ENCODE measurements at regions not wholly inside any gene's neighbourhood (a gene's known extent, or its start where the extent isn't known, plus 50 kb on each side); places are given as distances from the start of the nearest gene placed in this dataset.
A peak's percentile ranks its signal among the peaks of the same experiment; 100 is the strongest.

DNA sequence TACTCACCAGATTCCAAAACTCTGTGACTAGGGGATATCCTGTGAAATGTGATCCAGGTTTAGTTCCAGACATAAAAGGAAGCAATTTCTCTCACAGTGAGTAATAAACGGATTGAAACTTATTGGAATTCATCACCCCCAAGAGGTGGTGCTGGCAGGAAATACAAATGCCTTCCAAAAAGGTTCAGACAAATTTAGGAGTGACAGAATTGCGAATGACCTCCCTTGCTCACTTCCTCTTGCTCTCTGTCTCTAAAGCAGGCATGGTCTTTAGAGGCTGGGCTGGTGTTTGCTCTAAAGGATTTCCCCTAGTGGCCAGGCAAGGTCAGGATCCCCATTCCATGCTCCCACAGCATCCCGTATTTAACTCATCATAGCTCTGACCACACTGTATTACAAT is 449.4 kb upstream of the PPP2R3A start:
- intact Hi-C loops (cut with DNase I; ENCODE audit: low total_unique reads): no loop called here
- H3K9me3 ChIP-seq: no peaks in the 10 kb centered on the region
- no peak overlapping the region for H3K4me3 ChIP-seq
- H3K36me3 ChIP-seq (ENCODE audit: low read depth, missing control alignments): no peaks in the 10 kb centered on the region
- DNase-seq: no peak
- TF ChIP-seq, protein P1, sequence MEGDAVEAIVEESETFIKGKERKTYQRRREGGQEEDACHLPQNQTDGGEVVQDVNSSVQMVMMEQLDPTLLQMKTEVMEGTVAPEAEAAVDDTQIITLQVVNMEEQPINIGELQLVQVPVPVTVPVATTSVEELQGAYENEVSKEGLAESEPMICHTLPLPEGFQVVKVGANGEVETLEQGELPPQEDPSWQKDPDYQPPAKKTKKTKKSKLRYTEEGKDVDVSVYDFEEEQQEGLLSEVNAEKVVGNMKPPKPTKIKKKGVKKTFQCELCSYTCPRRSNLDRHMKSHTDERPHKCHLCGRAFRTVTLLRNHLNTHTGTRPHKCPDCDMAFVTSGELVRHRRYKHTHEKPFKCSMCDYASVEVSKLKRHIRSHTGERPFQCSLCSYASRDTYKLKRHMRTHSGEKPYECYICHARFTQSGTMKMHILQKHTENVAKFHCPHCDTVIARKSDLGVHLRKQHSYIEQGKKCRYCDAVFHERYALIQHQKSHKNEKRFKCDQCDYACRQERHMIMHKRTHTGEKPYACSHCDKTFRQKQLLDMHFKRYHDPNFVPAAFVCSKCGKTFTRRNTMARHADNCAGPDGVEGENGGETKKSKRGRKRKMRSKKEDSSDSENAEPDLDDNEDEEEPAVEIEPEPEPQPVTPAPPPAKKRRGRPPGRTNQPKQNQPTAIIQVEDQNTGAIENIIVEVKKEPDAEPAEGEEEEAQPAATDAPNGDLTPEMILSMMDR (IDR thresholded peaks at IDR 0.05): peak in 1 of 3 experiments; percentile 22
- TF ChIP-seq POLR2A (IDR thresholded peaks at IDR 0.05): no peak
- H3K27ac ChIP-seq: no peak overlapping the region
- no peaks in the 10 kb centered on the region for H3K4me1 ChIP-seq
- 49 to 56% methylated on average over 3 of the region's 3 CpGs for WGBS, 2 donors
- H3K27me3 ChIP-seq: no peaks in the 10 kb centered on the region

DNA sequence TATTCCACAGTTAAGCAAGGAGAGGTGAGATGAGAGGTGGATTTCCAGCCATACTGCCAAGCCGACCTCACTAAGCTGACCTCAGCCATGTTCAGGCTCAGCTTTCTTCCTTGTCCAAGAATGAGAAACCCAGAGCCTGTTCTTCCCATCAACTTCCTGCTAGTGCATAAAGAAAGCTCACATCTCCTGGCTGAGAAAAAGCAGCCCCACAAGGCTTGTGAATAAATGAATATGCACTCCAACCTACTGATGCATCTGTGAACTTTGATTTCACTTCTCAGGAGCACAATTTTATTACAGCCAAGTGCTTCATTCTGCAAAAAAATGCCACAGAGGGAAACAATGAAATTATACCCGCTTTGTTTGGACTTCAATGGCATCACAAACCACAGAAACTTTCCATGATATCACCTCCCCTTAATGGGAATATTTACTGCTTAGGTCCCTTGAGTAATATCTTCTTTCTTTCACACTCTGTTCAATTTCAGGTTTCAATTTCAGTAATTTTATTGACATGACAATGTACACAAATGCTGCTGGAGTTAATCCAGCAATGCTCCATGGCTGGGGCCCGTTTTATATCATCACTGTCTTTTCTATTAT is 437.0 kb upstream of the PPP2R3A start:
- TF ChIP-seq, protein P1 (IDR thresholded peaks at IDR 0.05): no peak
- no peak for DNase-seq
- Histone ChIP-seq H3K9me3 (no peaks in the 10 kb centered on the region), H3K27ac (no peak overlapping the region), H3K36me3 (ENCODE audit: low read depth, missing control alignments) (no peaks in the 10 kb centered on the region), H3K4me1 (no peaks in the 10 kb centered on the region), H3K4me3 (no peak overlapping the region), H3K27me3 (no peaks in the 10 kb centered on the region)
- intact Hi-C loops (cut with DNase I; ENCODE audit: low total_unique reads): no loop called here
- WGBS, 2 donors: 83 to 87% methylated on average over 3 of the region's 3 CpGs

DNA sequence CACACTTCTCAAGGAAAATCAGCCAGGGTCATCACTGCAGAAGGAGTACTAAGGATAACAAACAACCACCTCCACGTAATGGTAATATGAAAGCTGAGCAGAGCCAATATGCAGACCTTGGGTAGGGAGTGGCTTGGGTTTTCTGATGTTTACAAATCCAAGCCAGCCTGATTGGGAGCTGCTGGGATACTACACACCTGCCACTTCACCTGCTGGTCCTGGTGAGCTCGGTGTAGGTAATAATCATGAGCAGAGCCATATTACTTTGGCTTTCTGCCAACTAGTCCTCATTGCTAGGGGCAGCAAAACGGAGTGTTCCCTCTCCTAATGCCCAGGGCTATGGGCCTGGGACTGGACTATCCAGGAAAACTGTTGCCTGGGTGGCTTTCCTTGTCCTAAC is 433.5 kb upstream of the PPP2R3A start:
- 66 to 71% methylated on average over 3 of the region's 3 CpGs for WGBS, 2 donors
- H3K4me3 ChIP-seq: no peak overlapping the region
- no peaks in the 10 kb centered on the region for H3K4me1 ChIP-seq
- intact Hi-C loops (cut with DNase I; ENCODE audit: low total_unique reads): no loop called here
- no peaks in the 10 kb centered on the region for H3K27me3 ChIP-seq
- no peak for DNase-seq
- no peak overlapping the region for H3K27ac ChIP-seq
- H3K9me3 ChIP-seq: no peaks in the 10 kb centered on the region
- no peaks in the 10 kb centered on the region for H3K36me3 ChIP-seq (ENCODE audit: low read depth, missing control alignments)
- TF ChIP-seq POLR2A (IDR thresholded peaks at IDR 0.05): no peak
- TF ChIP-seq, protein P1 (IDR thresholded peaks at IDR 0.05): no peak

DNA sequence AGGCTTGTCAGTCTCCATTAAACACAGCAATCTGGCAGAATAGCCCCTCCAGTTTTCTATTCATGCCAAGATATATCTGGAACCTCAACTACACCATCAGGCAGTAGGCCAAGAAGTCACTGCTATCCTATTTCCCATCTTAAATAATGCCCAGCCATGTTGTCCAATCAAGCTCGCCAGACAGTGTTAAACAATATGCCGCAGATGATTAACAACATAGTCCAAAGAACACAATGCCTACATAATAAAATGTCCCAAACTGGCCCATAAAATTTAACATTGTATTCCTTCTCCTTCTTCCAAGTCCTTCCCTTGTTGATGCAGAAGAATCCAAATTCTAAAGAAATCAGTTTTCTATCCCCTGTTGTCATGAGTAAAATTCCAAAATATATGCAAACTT is 427.4 kb upstream of the PPP2R3A start:
- Histone ChIP-seq H3K4me1 (peaks cover 5% of the 10 kb centered on the region), H3K4me3 (no peak overlapping the region), H3K36me3 (ENCODE audit: low read depth, missing control alignments) (no peaks in the 10 kb centered on the region), H3K27ac (no peak overlapping the region), H3K9me3 (no peaks in the 10 kb centered on the region), H3K27me3 (no peaks in the 10 kb centered on the region)
- 67 to 79% methylated on average over 2 of the region's 2 CpGs for WGBS, 2 donors
- DNase-seq: no peak
- no peak for TF ChIP-seq POLR2A (IDR thresholded peaks at IDR 0.05)
- TF ChIP-seq, protein P1 (IDR thresholded peaks at IDR 0.05): no peak
- intact Hi-C loops (cut with DNase I; ENCODE audit: low total_unique reads): no loop called here

DNA sequence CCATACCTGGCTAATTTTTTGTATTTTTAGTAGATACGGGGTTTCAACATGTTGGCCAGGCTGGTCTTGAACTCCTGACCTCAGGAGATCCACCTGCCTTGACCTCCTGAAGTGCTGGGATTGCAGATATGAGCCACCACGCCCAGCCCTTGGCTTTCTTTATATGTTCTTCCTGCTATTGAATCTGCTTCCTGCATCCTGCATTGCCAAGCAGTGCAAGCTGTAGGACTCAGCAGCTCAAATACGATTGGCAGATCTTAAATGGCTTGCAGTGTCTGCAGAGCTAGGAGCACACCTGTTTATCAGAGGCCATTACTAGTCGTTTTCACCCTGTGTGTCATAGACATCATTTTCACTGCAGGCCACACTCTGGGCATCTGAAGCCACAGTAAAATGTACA is 426.2 kb upstream of the PPP2R3A start:
- H3K9me3 ChIP-seq: no peaks in the 10 kb centered on the region
- 81 to 83% methylated on average over 4 of the region's 4 CpGs for WGBS, 2 donors
- H3K27ac ChIP-seq: no peak overlapping the region
- H3K27me3 ChIP-seq: no peaks in the 10 kb centered on the region
- no peak for DNase-seq
- TF ChIP-seq, protein P1 (IDR thresholded peaks at IDR 0.05): no peak
- no peak for TF ChIP-seq POLR2A (IDR thresholded peaks at IDR 0.05)
- H3K4me1 ChIP-seq: peaks cover 5% of the 10 kb centered on the region
- intact Hi-C loops (cut with DNase I; ENCODE audit: low total_unique reads): no loop called here
- H3K4me3 ChIP-seq: no peak overlapping the region
- no peaks in the 10 kb centered on the region for H3K36me3 ChIP-seq (ENCODE audit: low read depth, missing control alignments)
